ENCODE measurements at regions not wholly inside any gene's neighbourhood (a gene's known extent, or its start where the extent isn't known, plus 50 kb on each side); places are given as distances from the start of the nearest gene placed in this dataset.

GRCh38 chr7:371119-371778, 81.3 kb downstream of the FOXL3 start:
- DNase-seq (ENCODE audit: low read depth, low spot score): no peak

- DNase-seq (ENCODE audit: low read depth, low spot score): no peak
These were observed 82.0 kb downstream of the FOXL3 start for GRCh38 chr7:371779-372545.

GRCh38 chr7:372546-372931, 82.6 kb downstream of the FOXL3 start:
- no peak for DNase-seq (ENCODE audit: low read depth, low spot score)

GRCh38 chr7:372932-373791, 83.2 kb downstream of the FOXL3 start:
- DNase-seq (ENCODE audit: low read depth, low spot score): no peak

- DNase-seq (ENCODE audit: low read depth, low spot score): no peak
These were observed 84.1 kb downstream of the FOXL3 start for GRCh38 chr7:373818-374705.

- no peak for DNase-seq (ENCODE audit: low read depth, low spot score)
These were observed 84.8 kb downstream of the FOXL3 start for GRCh38 chr7:374706-375311.

- no peak for DNase-seq (ENCODE audit: low read depth, low spot score)
These were observed 85.4 kb downstream of the FOXL3 start for GRCh38 chr7:375321-375831.

GRCh38 chr7:375901-376305, 85.9 kb downstream of the FOXL3 start:
- no peak for DNase-seq (ENCODE audit: low read depth, low spot score)

GRCh38 chr7:376306-377079, 86.5 kb downstream of the FOXL3 start:
- no peak for DNase-seq (ENCODE audit: low read depth, low spot score)

GRCh38 chr7:377080-378040, 87.4 kb downstream of the FOXL3 start:
- DNase-seq (ENCODE audit: low read depth, low spot score): no peak

GRCh38 chr7:378041-378420, 88.1 kb downstream of the FOXL3 start:
- no peak for DNase-seq (ENCODE audit: low read depth, low spot score)

- DNase-seq (ENCODE audit: low read depth, low spot score): no peak
These were observed 88.8 kb downstream of the FOXL3 start for GRCh38 chr7:378551-379455.

GRCh38 chr7:379456-380138, 89.6 kb downstream of the FOXL3 start:
- DNase-seq (ENCODE audit: low read depth, low spot score): no peak

- no peak for DNase-seq (ENCODE audit: low read depth, low spot score)
These were observed 90.1 kb downstream of the FOXL3 start for GRCh38 chr7:380139-380485.

GRCh38 chr7:380711-381210, 90.8 kb downstream of the FOXL3 start:
- no peak for DNase-seq (ENCODE audit: low read depth, low spot score)

- no peak for DNase-seq (ENCODE audit: low read depth, low spot score)
These were observed 91.5 kb downstream of the FOXL3 start for GRCh38 chr7:381211-382042.
